ENCODE measurements at regions not wholly inside any gene's neighbourhood (a gene's known extent, or its start where the extent isn't known, plus 50 kb on each side); places are given as distances from the start of the nearest gene placed in this dataset.
"Not testable (repeated sequence)": the region's sequence is repeated elsewhere in the genome, so short reads cannot be mapped to it uniquely, and the experiment has no call there.

DNA sequence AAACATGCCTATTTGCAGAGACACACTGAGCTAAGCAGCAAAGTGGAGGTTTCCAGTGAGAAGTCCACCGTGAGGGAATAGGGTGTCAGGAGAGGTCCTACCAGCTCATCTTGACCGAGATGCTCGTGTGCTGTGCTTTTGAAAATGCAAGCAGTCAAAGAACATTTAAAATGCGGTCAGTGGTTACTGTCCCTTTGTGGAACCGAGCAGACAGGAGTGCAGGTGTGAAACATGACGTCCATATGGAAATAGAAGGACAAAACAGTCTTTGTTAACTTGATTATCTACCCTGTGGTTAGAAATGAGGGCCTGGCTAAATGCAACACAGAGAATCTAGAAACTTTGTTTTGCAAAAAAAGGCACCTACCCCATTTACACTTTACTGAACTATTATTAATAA lies 473.3 kb downstream of the SPATA31A6 start:
- not testable (repeated sequence) for DNase-seq (ENCODE audit: low spot score)

- not testable (repeated sequence) for DNase-seq (ENCODE audit: low spot score)
These were observed 474.0 kb downstream of the SPATA31A6 start for GRCh38 chr9:42657496-42657895.

GRCh38 chr9:42697146-42697545 lies 513.7 kb downstream of the SPATA31A6 start:
- DNase-seq (ENCODE audit: low spot score): not testable (repeated sequence)

DNA sequence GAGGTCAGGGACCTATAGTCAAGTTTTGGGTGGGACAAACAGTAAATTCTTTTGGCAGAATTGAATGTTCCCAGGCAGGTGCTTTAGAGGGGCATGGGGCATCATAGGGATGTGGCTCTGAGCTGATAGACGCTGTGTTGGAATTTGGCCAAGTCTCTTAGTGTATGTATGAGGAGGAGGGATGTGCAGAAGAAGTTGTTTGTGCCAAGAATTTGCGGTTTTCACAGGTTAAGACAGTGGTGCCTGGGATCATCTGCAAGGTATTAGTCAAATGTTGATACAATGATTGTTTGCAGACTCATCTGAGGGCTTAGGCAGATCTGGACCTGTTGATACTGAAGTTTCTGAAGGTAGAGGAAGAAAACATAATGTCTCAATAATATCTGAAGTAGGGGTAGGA lies 519.4 kb downstream of the SPATA31A6 start:
- not testable (repeated sequence) for DNase-seq (ENCODE audit: low spot score)

GRCh38 chr9:42724841-42725835 lies 541.7 kb downstream of the SPATA31A6 start:
- DNase-seq (ENCODE audit: low spot score): not testable (repeated sequence)

GRCh38 chr9:42743030-42743814 lies 559.8 kb downstream of the SPATA31A6 start:
- DNase-seq (ENCODE audit: low spot score): peak; percentile 75

GRCh38 chr9:42757251-42757650 lies 573.8 kb downstream of the SPATA31A6 start:
- not testable (repeated sequence) for DNase-seq (ENCODE audit: low spot score)

DNA sequence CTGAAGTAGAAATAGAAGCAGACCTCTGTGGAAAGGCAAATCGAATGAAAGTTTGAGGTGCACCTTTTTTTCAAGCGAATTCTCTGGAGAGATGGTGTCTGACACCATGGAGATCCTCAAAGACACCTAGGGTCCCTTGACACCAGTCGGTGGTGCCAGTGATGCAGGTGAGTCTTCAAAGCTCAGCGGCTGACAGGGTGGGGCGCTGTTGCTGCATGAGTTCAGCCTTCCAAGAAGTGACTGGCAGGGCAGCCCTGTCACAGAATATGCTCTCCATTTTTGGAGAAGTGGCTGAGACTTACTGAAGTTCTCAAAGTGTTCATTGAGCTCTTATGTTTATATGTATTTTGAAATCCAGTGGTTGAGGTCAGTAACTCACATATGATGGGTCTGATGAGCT lies 575.9 kb downstream of the SPATA31A6 start:
- DNase-seq (ENCODE audit: low spot score): not testable (repeated sequence)

DNA sequence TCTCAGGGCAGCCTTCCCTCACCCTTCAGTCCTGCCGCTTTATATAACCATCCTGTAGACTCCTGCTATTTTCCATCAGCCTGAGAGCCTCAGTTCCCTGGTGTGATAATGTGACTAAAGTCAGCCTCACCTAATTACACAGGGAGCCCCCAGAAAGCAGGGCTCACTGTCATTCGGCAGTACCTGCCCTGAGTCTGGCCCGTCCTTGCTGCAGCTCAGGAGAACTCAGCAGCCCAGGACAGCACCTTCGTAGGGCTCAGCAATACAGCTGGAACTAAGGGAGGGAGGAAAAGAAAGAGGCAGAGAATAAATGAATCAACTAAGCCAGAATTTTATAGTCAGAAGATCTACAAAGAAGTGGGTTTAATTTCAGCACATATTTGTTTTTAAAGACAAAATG lies 598.7 kb downstream of the SPATA31A6 start:
- DNase-seq (ENCODE audit: low spot score): not testable (repeated sequence)

- DNase-seq (ENCODE audit: low spot score): not testable (repeated sequence)
These were observed 609.3 kb downstream of the SPATA31A6 start for GRCh38 chr9:42792725-42793124.

DNA sequence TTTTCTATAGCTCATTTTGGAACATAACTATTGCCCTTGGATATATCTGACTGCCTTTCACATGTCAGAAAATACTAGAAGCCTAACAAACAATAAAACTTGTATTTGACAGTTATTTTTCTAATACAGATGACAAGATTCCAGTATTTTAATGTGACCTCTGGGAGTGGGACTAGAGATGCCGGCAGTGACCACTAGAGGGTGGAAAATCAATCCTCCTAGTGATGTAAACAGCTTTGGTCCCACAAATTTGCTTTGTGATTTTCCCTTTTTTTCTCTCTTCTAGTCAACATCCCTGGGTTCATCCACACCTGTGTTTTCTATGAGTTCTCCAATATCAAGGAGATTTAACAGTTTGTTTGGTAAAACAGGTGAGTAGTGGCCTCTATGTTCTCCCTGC lies 615.1 kb downstream of the SPATA31A6 start:
- not testable (repeated sequence) for DNase-seq (ENCODE audit: low spot score)

DNA sequence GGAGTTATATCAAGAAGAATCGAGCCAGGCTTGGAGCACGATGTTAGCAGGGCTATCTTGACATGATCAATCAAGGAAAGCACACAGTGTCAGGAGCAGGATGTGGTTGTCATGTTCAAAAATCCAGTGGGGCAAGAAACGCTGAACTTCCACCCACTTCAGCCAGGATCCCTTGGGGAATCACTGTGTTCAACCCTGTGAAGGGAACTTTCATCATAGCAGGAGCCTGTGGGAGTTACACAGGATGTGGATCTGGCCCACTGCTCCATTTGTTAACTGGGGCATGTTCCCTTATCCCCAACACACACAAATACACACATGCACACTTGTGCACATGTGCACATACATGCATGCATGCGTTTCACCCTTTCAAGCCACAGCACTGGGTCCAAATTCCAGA lies 619.3 kb downstream of the SPATA31A6 start:
- not testable (repeated sequence) for DNase-seq (ENCODE audit: low spot score)

GRCh38 chr9:42806674-42807073 lies 623.2 kb downstream of the SPATA31A6 start:
- DNase-seq (ENCODE audit: low spot score): not testable (repeated sequence)

- not testable (repeated sequence) for DNase-seq (ENCODE audit: low spot score)
These were observed 638.0 kb downstream of the SPATA31A6 start for GRCh38 chr9:42821468-42821867.

DNA sequence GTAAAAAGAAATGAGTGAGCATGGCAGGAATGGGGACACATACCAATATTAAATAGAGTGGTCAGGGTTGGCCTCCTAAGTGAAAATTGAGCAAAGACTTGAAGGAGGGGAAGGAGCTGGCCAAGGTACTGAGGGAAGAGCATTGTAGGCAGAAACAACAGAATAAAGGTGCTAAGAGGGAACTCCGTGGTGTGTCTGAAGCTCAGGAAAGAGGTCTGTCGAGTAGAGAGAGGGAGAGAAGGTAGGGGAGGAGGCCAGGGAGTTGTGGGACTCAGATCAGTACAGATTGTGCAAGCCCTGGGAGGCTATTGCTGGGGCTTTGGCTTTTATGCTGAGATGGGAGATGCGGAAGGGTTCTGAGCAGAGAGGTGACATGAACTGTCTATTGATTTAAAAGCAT lies 664.7 kb downstream of the SPATA31A6 start:
- not testable (repeated sequence) for DNase-seq (ENCODE audit: low spot score)

DNA sequence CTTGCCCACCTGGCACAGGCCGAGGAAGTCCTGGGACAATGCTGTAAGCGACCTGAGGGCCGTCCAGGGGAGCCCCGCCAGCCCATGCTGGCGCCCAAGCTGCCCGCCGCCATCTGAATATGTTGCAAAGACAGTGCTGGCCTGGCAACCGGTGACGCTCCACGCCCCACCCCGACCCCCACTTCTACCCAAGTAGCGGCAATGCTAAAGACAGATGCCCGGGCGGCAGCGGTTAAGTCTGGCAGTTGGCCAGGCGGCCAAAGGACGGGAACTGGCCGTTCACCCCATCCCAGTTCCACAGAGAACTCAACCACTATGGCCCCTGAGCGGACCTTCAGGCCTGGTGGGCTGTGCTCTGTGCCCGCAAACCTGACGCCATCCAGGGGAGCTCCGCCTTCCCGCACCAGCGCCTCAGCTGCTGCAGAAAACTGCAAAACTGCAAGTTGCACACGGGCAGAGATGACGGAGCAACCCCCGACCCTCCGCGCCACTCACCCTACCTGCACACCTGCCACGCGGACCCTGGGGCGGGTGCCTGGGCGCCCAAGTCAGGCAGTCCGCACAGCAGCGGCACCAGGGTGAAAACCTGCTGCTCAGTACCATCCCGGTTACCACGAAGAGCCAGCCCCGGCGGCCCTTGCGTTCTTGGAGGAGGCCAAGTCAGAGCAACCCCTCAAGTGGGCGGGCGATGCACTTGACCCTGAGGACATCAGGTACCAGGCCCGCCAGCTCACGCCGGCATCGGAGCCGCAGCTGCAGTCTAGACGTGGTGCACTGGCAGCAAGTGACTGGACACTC lies 667.6 kb downstream of the SPATA31A6 start:
- DNase-seq (ENCODE audit: low spot score): not testable (repeated sequence)

- not testable (repeated sequence) for DNase-seq (ENCODE audit: low spot score)
These were observed 668.2 kb downstream of the SPATA31A6 start for GRCh38 chr9:42851701-42852100.

DNA sequence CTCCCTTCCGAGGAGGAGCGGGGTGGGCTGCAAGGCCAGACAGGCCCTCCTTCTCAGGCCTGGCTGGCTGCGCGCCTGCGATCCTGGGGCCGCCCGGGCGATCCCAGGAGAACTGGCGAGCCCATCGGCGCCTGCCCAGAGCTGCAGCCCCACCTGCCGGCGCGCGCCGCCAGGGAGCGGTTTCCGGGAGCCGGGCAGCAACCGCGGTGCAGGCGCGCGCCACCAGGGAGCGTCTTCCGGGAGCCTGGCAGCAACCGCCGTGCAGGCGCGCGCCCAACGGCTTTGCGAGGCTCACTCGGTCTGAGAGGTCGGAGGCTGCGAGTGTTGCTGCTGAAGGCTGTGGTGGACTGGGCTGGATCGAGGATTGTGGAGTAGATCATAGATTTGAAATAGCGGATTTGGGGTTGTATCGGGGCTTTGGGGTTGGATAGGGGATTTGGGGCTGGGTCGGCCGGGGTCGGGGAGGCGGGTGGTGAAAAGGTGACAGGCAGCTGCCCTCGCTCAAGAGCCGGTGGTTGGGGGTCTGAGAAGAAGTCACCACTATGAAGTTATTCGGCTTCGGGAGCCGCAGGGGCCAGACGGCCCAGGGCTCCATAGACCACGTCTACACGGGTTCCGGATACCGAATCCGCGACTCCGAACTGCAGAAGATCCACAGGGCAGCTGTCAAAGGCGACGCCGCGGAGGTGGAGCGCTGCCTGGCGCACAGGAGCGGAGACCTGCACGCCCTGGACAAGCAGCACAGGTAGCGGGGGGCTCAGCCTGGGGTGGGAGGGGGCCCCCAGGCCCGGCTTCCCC lies 668.9 kb downstream of the SPATA31A6 start:
- not testable (repeated sequence) for DNase-seq (ENCODE audit: low spot score)

DNA sequence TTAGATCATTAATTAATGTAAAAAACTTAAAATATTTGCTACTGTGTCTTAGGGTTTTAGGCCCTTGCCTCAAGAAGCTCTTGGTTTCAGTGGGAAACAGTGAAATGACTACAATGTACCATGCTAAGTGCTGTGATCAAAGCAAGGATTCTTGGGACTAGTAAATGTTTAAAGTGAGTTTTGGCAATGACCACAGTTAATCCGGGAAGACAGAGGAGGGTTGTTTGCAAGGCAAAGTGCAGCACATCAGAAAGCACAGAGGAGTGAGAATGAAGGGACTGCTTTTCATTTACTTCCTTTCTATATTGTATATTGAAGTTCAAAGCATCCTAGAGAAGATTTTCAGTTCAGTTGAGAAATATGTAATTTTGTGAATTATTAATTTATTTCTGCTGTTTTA lies 676.7 kb downstream of the SPATA31A6 start:
- not testable (repeated sequence) for DNase-seq (ENCODE audit: low spot score)

- DNase-seq (ENCODE audit: low spot score): not testable (repeated sequence)
These were observed 679.0 kb downstream of the SPATA31A6 start for GRCh38 chr9:42862465-42862864.

Data from ureter (tissue), 1 donor.